Neural cell (in vitro differentiated cells): ENCODE measurements at regions not wholly inside any gene's neighbourhood (a gene's known extent, or its start where the extent isn't known, plus 50 kb on each side); places are given as distances from the start of the nearest gene placed in this dataset.

Experiments used
- H2AFZ ChIP-seq: fragments of 200-600, 300-800 bp; sonication (generic), shearing (Covaris generic); 2 replicates; pipeline ENCODE4 v1.6.0; 2014; ENCODE audit warnings: low read depth, mild to moderate bottlenecking, antibody characterized with exemption, low read length, moderate library complexity
- H3F3A ChIP-seq: fragments of 200-600 bp; shearing (Covaris generic); 2 replicates; pipeline ENCODE4 v1.6.1; 2016; ENCODE audit warnings: mild to moderate bottlenecking, moderate library complexity, mixed read lengths, antibody characterized with exemption, low read length; ENCODE audit not compliant: insufficient read depth, poor library complexity, severe bottlenecking
- H3K27ac ChIP-seq: fragments of 200-600, 300-800 bp; sonication (generic), shearing (Covaris generic); 2 replicates; pipeline ENCODE4 v1.5.1; 2014; ENCODE audit warnings: mild to moderate bottlenecking, low read length, moderate library complexity
- H3K27me3 ChIP-seq: fragments of 300-800, 200-600 bp; sonication (generic), shearing (Covaris generic); 2 replicates; pipeline ENCODE4 v1.6.0; 2014; ENCODE audit warnings: mild to moderate bottlenecking, low read depth, low read length, moderate library complexity; ENCODE audit not compliant: insufficient read depth
- H3K36me3 ChIP-seq: fragments of 300-800, 200-600 bp; sonication (generic), shearing (Covaris generic); 2 replicates; pipeline ENCODE4 v1.5.1; 2014; ENCODE audit warnings: mild to moderate bottlenecking, antibody characterized with exemption, low read length, moderate library complexity; ENCODE audit not compliant: insufficient read depth
- H3K4me2 ChIP-seq: fragments of 300-800, 200-600 bp; sonication (generic), shearing (Covaris generic); 2 replicates; pipeline ENCODE4 v1.6.0; 2014; ENCODE audit warnings: mild to moderate bottlenecking, low read length
- H3K4me3 ChIP-seq: fragments of 300-800, 200-600 bp; sonication (generic), shearing (Covaris generic); 2 replicates; pipeline ENCODE4 v1.5.1; 2014; ENCODE audit warnings: mild to moderate bottlenecking, low read length, moderate library complexity
- H3K79me2 ChIP-seq: fragments of 200-600 bp; shearing (Covaris generic); replicated peaks from 2 replicates; pipeline ENCODE4 v1.6.0; 2014; ENCODE audit warnings: mild to moderate bottlenecking, low read length, moderate library complexity; ENCODE audit not compliant: insufficient read depth
- H3K9ac ChIP-seq: fragments of 300-800, 200-600 bp; sonication (generic), shearing (Covaris generic); 2 replicates; pipeline ENCODE4 v1.6.1; 2016; ENCODE audit warnings: mild to moderate bottlenecking, low read length, mixed read lengths
- H3K9me2 ChIP-seq: fragments of 200-600 bp; shearing (Covaris generic); 2 replicates; pipeline ENCODE4 v1.6.1; 2016; ENCODE audit warnings: mild to moderate bottlenecking, low read length, mixed read lengths; ENCODE audit not compliant: insufficient read depth
- H3K9me3 ChIP-seq: fragments of 200-600, 300-800 bp; sonication (generic), shearing (Covaris generic); 2 replicates; pipeline ENCODE4 v1.6.1; 2016; ENCODE audit warnings: mild to moderate bottlenecking, mixed run types, low read length, moderate library complexity, mixed read lengths
- H4K20me1 ChIP-seq: fragments of 200-600 bp; shearing (Covaris generic); 2 replicates; pipeline ENCODE4 v1.6.1; 2016; ENCODE audit warnings: mild to moderate bottlenecking, mixed run types; ENCODE audit not compliant: insufficient read depth
- CTCF ChIP-seq: fragments of 450-650 bp; IDR thresholded peaks from 2 replicates; pipeline ENCODE4 v1.5.1; 2014; ENCODE audit warnings: antibody characterized with exemption, mild to moderate bottlenecking, moderate library complexity; ENCODE audit not compliant: poor library complexity, severe bottlenecking
- EP300 ChIP-seq: fragments of 450-650 bp; conservative IDR thresholded peaks from 2 replicates; pipeline ENCODE4 v1.6.1; 2014; ENCODE audit warnings: antibody characterized with exemption, mild to moderate bottlenecking, moderate library complexity; ENCODE audit not compliant: poor library complexity, severe bottlenecking
- EZH2 ChIP-seq: fragments of 200-600, 300-800 bp; shearing (Covaris generic), sonication (generic); IDR thresholded peaks from 2 replicates; pipeline ENCODE4 v1.6.1; 2014; ENCODE audit warnings: antibody characterized with exemption, low read length, borderline replicate concordance, mild to moderate bottlenecking; ENCODE audit not compliant: insufficient read depth, poor library complexity, severe bottlenecking
- MXI1 ChIP-seq: fragments of 450-650 bp; conservative IDR thresholded peaks from 2 replicates; pipeline ENCODE4 v1.6.1; 2014; ENCODE audit warnings: antibody characterized with exemption, mild to moderate bottlenecking; ENCODE audit not compliant: poor library complexity, severe bottlenecking
- POLR2AphosphoS5 ChIP-seq: IDR thresholded peaks from 2 replicates; pipeline ENCODE4 v1.6.1; 2012
- RAD21 ChIP-seq: fragments of 450-650 bp; conservative IDR thresholded peaks from 2 replicates; pipeline ENCODE4 v1.6.1; 2014; ENCODE audit warnings: antibody characterized with exemption, mild to moderate bottlenecking, moderate library complexity
- REST ChIP-seq: IDR thresholded peaks from 2 replicates; pipeline ENCODE4 v1.6.1; 2012; ENCODE audit warnings: borderline replicate concordance
- SMC3 ChIP-seq: fragments of 450-650 bp; conservative IDR thresholded peaks from 2 replicates; pipeline ENCODE4 v1.6.1; 2014; ENCODE audit warnings: antibody characterized with exemption, mild to moderate bottlenecking, moderate library complexity; ENCODE audit not compliant: poor library complexity
- TAF1 ChIP-seq: IDR thresholded peaks from 2 replicates; pipeline ENCODE4 v1.6.1; 2012; ENCODE audit warnings: low read depth

- H2AFZ ChIP-seq, result no peak overlapping the region
- H3K4me2 ChIP-seq, result no peak overlapping the region
- no peaks in the 10 kb centered on the region for H3K27me3 ChIP-seq
- no peak overlapping the region for H3K9ac ChIP-seq
- TF ChIP-seq TAF1 (no peak), EP300 (no peak), CTCF (peak; percentile 73), POLR2AphosphoS5 (no peak), REST (no peak), RAD21 (peak; percentile 65), SMC3 (peak; percentile 77), MXI1 (no peak), EZH2 (no peak)
- no peaks in the 10 kb centered on the region for H3F3A ChIP-seq
- no peak overlapping the region for H3K4me3 ChIP-seq
- no peaks in the 10 kb centered on the region for H4K20me1 ChIP-seq
- H3K9me3 ChIP-seq, result no peaks in the 10 kb centered on the region
- H3K27ac ChIP-seq, result no peak overlapping the region
- H3K79me2 ChIP-seq, result no peaks in the 10 kb centered on the region
- H3K9me2 ChIP-seq, result no peaks in the 10 kb centered on the region
- H3K36me3 ChIP-seq, result no peaks in the 10 kb centered on the region
Measured at GRCh38 chr5:17132444-17133083, 84.9 kb upstream of the BASP1 start.

- no peaks in the 10 kb centered on the region for H3K9me3 ChIP-seq
- H3K36me3 ChIP-seq, result no peaks in the 10 kb centered on the region
- H3K9ac ChIP-seq, result no peak overlapping the region
- H3K79me2 ChIP-seq, result no peaks in the 10 kb centered on the region
- H3K4me3 ChIP-seq, result no peak overlapping the region
- H3K27ac ChIP-seq, result no peak overlapping the region
- H3F3A ChIP-seq, result no peaks in the 10 kb centered on the region
- H3K4me2 ChIP-seq, result no peak overlapping the region
- no peaks in the 10 kb centered on the region for H4K20me1 ChIP-seq
- H2AFZ ChIP-seq, result no peak overlapping the region
- TF ChIP-seq CTCF, result no peak
- no peak for TF ChIP-seq RAD21
- TF ChIP-seq TAF1, result no peak
- TF ChIP-seq POLR2AphosphoS5, result no peak
- no peak for TF ChIP-seq EZH2
- no peak for TF ChIP-seq MXI1
- no peak for TF ChIP-seq REST
- no peak for TF ChIP-seq EP300
- TF ChIP-seq SMC3, result no peak
- H3K9me2 ChIP-seq, result no peaks in the 10 kb centered on the region
- no peaks in the 10 kb centered on the region for H3K27me3 ChIP-seq
Measured at GRCh38 chr5:17135050-17135449, 82.4 kb upstream of the BASP1 start.
